Omental fat pad (tissue), 1 donor: ENCODE measurements at regions not wholly inside any gene's neighbourhood (a gene's known extent, or its start where the extent isn't known, plus 50 kb on each side); places are given as distances from the start of the nearest gene placed in this dataset.
"Not testable (repeated sequence)": the region's sequence is repeated elsewhere in the genome, so short reads cannot be mapped to it uniquely, and the experiment has no call there.

Experiments
- ATAC-seq: fragments of 150-250 bp; one replicate; pipeline ENCODE4 v1.9.1; 2016; ENCODE audit warnings: mild to moderate bottlenecking, moderate library complexity; ENCODE audit not compliant: low FRiP score
- DNase-seq: peaks from one replicate; pipeline ENCODE4 v3.0.0-alpha.2; 2019; ENCODE audit warnings: low spot score

DNA sequence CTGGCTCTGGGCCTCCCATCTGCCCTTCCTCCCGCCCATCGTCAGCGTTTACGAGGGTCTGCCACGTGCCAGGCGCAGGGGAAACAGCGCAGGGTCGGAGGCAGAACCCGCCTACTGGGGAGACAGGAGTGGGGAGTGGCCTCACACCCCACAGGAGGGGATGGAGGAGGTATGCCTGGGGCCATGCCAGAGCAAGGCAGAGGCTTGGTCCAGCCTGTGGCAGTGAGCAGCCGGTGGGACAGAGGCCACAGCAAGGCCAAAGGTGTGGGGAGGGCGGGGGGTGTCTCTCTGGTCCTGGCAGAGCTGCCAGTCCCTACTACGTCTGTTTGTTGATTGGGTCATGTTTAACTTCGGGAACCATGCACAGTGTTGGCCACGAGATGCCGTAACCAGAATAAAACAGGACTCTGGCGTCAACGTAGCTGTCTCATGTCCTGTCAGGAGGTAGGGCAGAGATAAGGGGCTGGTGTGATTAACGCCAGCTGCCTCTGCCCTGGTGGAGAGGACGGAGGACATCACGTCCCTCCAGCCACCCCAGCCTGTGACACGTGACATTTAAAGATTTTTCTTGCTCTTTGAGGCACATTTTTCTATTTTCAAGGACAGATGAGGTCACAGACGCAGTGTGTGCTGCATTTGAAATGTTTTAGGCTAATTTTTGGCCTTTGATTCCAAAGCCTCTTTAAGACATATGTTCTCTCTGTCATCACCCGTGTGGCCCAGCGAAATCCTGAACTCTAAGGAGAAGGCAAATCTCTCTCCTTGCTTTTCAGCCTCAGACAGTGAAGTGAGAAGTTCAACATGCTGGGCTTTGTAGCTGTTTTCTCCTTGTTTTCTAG, 193.3 kb downstream of the LAT start:
- DNase-seq = not testable (repeated sequence)
- ATAC-seq = peak; percentile 56

DNA sequence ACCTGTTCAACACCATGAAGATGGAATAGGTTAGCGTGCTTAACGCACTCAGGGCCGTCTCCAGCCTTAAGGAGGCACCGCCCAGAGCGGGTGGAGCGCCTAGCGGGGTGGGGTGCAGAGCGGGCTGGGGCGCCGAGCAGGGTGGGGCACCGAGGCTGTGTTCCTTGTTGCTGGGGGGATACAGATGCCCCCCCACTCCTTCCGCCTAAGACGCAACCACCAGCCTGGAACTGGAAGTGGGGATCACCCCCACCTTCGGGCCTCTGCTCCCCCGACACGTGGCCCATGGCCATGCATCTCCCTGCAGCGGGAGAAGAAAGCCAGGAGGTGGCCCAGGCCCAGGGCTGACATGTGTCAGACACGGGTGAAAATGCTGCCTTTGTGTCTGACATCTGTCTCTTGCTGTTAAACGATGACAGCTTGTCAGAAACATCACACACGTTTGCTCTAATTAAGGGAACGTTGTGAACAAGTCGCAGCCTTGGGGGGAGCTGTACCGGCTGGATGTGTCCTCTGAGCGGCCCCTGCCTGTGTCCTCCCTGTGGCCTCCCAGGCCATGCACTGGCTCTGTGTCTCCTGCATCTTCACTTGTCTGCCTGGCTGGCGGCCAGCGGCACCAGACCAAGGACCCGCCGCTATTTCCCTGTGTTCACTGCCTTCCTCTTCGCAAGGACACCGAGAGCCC, 192.5 kb downstream of the LAT start:
- not testable (repeated sequence) for DNase-seq, ATAC-seq

DNA sequence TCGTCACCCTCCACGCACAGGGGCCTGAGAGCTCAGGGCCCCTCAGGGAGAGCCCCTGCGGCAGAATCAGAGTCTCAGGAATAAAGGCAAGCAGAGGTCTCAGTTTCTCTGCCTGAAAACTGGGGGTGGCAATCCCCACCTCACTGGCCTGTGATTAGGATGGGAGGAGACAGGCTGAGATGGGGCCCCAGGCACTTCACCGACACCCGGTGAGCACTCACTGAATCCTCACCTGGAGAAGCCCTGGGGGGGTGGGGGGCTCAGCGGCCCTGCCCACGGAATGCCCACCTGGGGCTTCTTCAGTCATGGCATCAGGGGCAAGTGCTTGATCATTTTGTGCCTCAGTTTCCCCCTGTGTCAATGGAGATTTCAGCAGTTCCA, 192.0 kb downstream of the LAT start:
- ATAC-seq, DNase-seq: not testable (repeated sequence)

- not testable (repeated sequence) for ATAC-seq, DNase-seq
These were observed 191.3 kb downstream of the LAT start for GRCh38 chr16:29176154-29176470.

- DNase-seq, ATAC-seq: not testable (repeated sequence)
These were observed 190.7 kb downstream of the LAT start for GRCh38 chr16:29175411-29176153.

DNA sequence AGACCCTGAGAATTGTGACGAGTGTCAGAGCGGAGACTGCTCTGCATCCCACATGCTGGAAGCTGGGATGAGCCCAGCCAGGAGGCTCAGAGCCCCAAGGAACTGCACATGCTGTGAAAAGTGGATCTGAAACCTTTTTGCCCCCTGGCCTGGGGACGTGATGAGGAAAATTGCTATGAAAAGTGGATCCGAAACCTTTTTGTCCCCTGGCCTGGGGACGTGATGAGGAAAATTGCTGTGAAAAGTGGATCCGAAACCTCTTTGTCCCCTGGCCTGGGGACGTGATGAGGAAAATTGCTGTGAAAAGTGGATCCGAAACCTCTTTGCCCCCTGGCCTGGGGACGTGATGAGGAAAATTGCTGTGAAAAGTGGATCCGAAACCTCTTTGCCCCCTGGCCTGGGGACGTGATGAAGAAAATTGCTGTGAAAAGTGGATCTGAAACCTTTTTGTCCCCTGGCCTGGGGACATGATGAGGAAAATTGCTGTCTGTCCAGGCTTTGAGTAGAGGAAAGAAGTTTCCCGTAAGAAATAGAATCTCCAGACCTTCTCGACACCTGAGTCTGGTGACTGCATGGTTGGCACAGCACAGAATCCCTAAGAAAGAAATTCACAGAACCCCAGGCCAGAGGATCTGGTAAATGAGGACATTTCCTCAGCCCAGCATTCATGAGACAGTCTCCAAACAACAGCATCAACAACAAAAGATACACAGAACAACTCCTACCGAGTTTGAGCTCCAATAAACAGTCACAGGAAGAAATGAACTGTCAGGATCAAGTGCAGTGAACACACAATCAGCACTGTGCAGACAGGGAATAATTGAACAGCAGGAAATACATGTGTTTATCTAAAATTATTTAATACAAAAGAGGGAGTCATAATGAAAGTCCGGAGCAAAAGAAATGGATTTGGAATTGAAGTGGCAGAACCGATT, 188.8 kb downstream of the LAT start:
- not testable (repeated sequence) for ATAC-seq, DNase-seq

- DNase-seq, ATAC-seq: not testable (repeated sequence)
These were observed 187.4 kb downstream of the LAT start for GRCh38 chr16:29172098-29172724.

DNA sequence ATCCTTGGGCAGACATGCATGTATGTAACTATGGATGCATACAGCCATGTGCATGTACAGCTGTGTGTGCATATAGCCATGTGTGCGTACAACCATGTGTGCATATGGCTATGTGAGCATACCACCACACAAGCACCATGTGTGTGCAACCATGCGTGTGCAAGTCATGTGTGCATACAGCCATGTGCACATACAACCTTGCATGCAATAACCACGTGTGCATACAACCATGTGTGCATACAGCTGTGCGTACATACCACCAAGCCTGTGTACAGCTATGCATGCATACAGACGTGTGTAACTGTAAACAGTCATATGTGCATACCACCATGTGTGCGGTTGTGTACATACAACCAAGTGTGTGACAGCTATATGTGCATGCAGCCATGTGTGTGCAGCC, 186.4 kb downstream of the LAT start:
- DNase-seq, ATAC-seq: not testable (repeated sequence)

GRCh38 chr16:29170393-29171119, 185.7 kb downstream of the LAT start:
- ATAC-seq, DNase-seq: not testable (repeated sequence)

GRCh38 chr16:29169295-29169994, 184.6 kb downstream of the LAT start:
- not testable (repeated sequence) for ATAC-seq, DNase-seq

DNA sequence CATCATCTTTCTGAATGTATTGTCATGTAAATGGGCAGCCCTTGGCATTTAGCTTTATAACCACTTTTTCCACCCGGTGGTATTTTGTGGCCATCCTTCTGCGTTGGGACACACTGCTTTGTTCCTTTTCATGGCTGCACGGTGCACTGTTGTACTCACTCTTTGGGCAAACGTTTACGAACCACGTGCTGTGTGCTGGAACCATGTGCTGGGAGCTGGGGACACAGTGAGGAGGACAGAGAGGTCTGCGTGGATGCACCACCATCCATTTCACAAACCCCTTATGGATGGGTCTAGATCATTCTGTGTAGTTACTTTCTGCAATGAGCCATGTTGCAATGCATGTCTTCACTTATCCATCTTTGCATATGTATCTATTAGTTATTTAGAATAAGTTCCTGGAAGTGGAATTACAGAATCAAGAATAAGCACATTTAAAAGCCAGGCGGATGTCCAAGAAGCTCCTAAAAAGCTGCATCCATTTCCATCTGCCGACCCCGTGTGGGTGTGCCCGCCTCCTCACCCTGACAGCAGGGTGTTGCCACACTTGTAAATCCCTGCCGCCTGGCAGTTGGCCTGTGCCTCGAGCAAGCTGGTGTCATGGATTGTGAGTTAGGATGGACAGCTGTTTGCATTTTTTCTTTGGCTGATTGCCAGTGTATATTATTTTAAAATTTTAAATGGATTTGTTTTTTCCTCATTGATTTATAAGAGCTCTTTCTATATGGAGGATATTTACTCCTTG, 183.8 kb downstream of the LAT start:
- ATAC-seq, DNase-seq: not testable (repeated sequence)

DNA sequence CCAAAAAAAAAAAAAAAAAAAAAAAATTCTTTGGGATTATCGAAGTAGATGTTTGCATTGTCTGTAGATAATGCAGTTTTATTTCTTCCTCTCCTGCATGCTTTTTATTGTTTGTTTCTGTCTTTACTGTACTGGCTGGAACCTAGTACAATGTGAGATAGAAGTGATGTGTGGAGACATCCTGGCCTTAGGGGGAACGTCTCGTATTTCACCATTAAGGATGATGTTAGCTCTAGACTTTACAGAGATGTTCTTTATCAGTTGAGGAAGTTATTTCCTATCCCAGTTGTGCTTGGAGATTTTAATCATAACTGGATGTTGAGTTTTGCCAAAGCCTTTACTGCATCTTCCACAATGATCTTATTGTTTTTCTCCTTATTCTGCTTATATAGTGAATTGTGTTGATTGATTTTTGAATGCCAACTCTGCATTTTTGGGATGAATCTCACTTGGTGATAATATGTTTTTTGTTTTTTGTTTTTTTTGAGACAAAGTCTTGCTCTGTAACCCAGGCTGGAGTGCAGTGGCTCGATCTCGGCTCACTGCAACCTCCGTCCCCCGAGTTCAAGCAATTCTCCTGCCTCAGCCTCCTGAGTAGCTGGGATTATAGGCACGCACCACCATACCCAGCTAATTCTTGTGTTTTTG, 179.7 kb downstream of the LAT start:
- ATAC-seq, DNase-seq: not testable (repeated sequence)

DNA sequence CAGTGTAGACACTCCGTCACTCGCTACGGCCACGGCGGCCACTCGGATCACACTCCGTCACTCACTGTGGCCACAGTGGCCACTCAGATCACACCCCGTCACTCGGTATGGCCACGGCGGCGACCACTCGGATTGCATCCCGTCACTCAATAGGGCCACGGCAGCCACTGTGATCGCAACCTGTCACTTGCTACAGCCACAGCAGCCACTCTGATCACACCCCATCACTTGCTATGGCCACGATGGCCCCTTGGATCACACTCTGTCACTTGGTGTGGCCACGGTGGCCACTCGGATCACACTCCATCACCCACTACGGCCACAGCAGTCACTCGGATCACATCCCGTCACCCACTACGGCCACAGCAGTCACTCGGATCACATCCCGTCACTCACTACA, 175.3 kb downstream of the LAT start:
- not testable (repeated sequence) for DNase-seq, ATAC-seq

DNA sequence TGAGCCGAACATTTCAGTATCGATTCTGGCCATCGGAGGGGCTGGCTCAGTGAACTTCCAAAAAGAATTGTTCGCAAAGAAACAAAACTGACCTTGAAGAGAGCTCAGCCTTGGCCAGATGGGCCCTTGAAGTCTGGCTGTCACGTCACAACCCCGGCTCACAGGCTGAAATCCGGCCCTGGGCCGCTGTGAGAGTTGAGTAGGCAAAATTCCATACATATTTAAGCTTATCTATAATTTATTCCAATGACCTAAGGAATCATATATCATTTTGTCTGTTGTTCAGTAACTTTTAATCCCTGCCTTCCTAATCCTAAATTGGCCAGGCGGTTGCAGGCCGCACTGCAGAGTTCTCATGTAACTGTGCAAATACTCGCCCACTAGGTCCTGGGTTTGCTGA, 174.8 kb downstream of the LAT start:
- not testable (repeated sequence) for DNase-seq, ATAC-seq
